GM23338 (cell line): ENCODE measurements at regions not wholly inside any gene's neighbourhood (a gene's known extent, or its start where the extent isn't known, plus 50 kb on each side); places are given as distances from the start of the nearest gene placed in this dataset.

ENCODE experiments used
- ATAC-seq: fragments of 200-7000 bp; cut with Tn5 transposase; 3 replicates; pipeline ENCODE4 v1.9.1; 2020
- DNase-seq: peaks from one replicate; pipeline ENCODE4 v3.0.0-alpha.2; 2015; ENCODE audit warnings: low spot score
- H2AFZ ChIP-seq: fragments of 200-600 bp; sonication (generic); 2 replicates; pipeline ENCODE4 v1.8.0; 2016; ENCODE audit warnings: antibody characterized with exemption, mild to moderate bottlenecking, moderate library complexity
- H3F3A ChIP-seq: fragments of 200-600 bp; sonication (generic); replicated peaks from 2 replicates; pipeline ENCODE4 v1.8.0; 2017; ENCODE audit warnings: antibody characterized with exemption, mixed run types, low read depth
- H3K27ac ChIP-seq: fragments of 200-600 bp; sonication (generic); 2 replicates; pipeline ENCODE4 v1.6.1; 2016; ENCODE audit warnings: low read depth
- H3K27me3 ChIP-seq: fragments of 200-600 bp; sonication (generic); 2 replicates; pipeline ENCODE4 v1.8.0; 2016; ENCODE audit warnings: mild to moderate bottlenecking, mixed run types, moderate library complexity; ENCODE audit not compliant: insufficient read depth
- H3K36me3 ChIP-seq: fragments of 200-600 bp; sonication (generic); 2 replicates; pipeline ENCODE4 v1.8.0; 2016; ENCODE audit warnings: mild to moderate bottlenecking; ENCODE audit not compliant: insufficient read depth
- H3K4me1 ChIP-seq: fragments of 200-600 bp; sonication (generic); 2 replicates; pipeline ENCODE4 v1.8.0; 2016; ENCODE audit warnings: mild to moderate bottlenecking, moderate library complexity; ENCODE audit not compliant: insufficient read depth
- H3K4me2 ChIP-seq: fragments of 200-600 bp; sonication (generic); 2 replicates; pipeline ENCODE4 v1.7.1; 2017; ENCODE audit warnings: mixed run types
- H3K4me3 ChIP-seq: fragments of 200-600 bp; sonication (generic); 2 replicates; pipeline ENCODE4 v1.6.1; 2016; ENCODE audit warnings: mixed run types
- H3K79me2 ChIP-seq: fragments of 200-600 bp; sonication (generic); replicated peaks from 2 replicates; pipeline ENCODE4 v1.8.0; 2017; ENCODE audit warnings: mild to moderate bottlenecking; ENCODE audit not compliant: insufficient read depth
- H3K9me2 ChIP-seq: fragments of 200-600 bp; sonication (generic); 2 replicates; pipeline ENCODE4 v1.8.0; 2017; ENCODE audit not compliant: insufficient read depth
- H4K20me1 ChIP-seq: fragments of 200-600 bp; sonication (generic); replicated peaks from 2 replicates; pipeline ENCODE4 v1.8.0; 2017; ENCODE audit warnings: mild to moderate bottlenecking; ENCODE audit not compliant: insufficient read depth
- H3K27ac Mint-ChIP-seq: 2 replicates; pipeline ENCODE4 v1.8.0; 2020; ENCODE audit warnings: inconsistent platforms, mild to moderate bottlenecking, moderate library complexity, mixed read lengths
- H3K27me3 Mint-ChIP-seq: 3 replicates; pipeline ENCODE4 v1.8.0; 2022; ENCODE audit warnings: low read depth, mild to moderate bottlenecking, moderate library complexity, mixed read lengths, inconsistent platforms; ENCODE audit not compliant: insufficient read depth, poor library complexity
- H3K36me3 Mint-ChIP-seq: 3 replicates; pipeline ENCODE4 v1.8.0; 2021; ENCODE audit warnings: low read depth, mild to moderate bottlenecking, inconsistent platforms, moderate library complexity, mixed read lengths
- H3K4me1 Mint-ChIP-seq: 3 replicates; pipeline ENCODE4 v1.8.0; 2020; ENCODE audit warnings: mild to moderate bottlenecking, inconsistent platforms, mixed read lengths
- H3K4me3 Mint-ChIP-seq: 3 replicates; pipeline ENCODE4 v1.8.0; 2021; ENCODE audit warnings: moderate library complexity, mild to moderate bottlenecking, inconsistent platforms, mixed read lengths
- H3K9me3 Mint-ChIP-seq: 3 replicates; pipeline ENCODE4 v1.8.0; 2020; ENCODE audit warnings: moderate library complexity, mild to moderate bottlenecking, inconsistent platforms, mixed read lengths
- CTCF ChIP-seq, 2 experiments: fragments of 200-600 bp in 1 of 2; sonication (generic) in 1 of 2; conservative IDR thresholded peaks; 2 replicates each; pipeline versions ENCODE4 v1.5.1 to v1.6.1; 2016 to 2017; ENCODE audit warnings: antibody characterized with exemption in 2 of 2, low read depth in 2 of 2, mild to moderate bottlenecking in 2 of 2, moderate library complexity in 1 of 2
- EZH2 ChIP-seq: fragments of 200-600 bp; sonication (generic); IDR thresholded peaks from one replicate; pipeline ENCODE4 v1.8.0; 2017; ENCODE audit warnings: antibody characterized with exemption, mild to moderate bottlenecking, low read depth; ENCODE audit not compliant: unreplicated experiment
- JUNB ChIP-seq: IDR thresholded peaks from one replicate; pipeline ENCODE4 v1.6.1; 2016; ENCODE audit warnings: antibody characterized with exemption; ENCODE audit not compliant: unreplicated experiment
- NANOG ChIP-seq: IDR thresholded peaks from 2 replicates; pipeline ENCODE4 v1.6.1; 2016; ENCODE audit warnings: antibody characterized with exemption, borderline replicate concordance
- POLR2AphosphoS5 ChIP-seq: IDR thresholded peaks from 2 replicates; pipeline ENCODE4 v1.6.1; 2016; ENCODE audit warnings: antibody characterized with exemption, low read depth
- STAT1 ChIP-seq: IDR thresholded peaks from one replicate; pipeline ENCODE4 v1.6.1; 2016; ENCODE audit warnings: antibody characterized with exemption; ENCODE audit not compliant: unreplicated experiment
- ZNF114 ChIP-seq: fragments of 250-450 bp; sonication (Bioruptor Pico); IDR thresholded peaks from 2 replicates; pipeline ENCODE4 v1.5.0; 2020; ENCODE audit warnings: mild to moderate bottlenecking, moderate library complexity
- ZNF331 ChIP-seq: fragments of 250-450 bp; sonication (Bioruptor Pico); IDR thresholded peaks from 2 replicates; pipeline ENCODE4 v1.5.0; 2020; ENCODE audit warnings: low read depth, mild to moderate bottlenecking, moderate library complexity
- TF ChIP-seq, protein P1 (sequence below): IDR thresholded peaks from 2 replicates; pipeline ENCODE4 v1.6.1; 2016; ENCODE audit warnings: antibody characterized with exemption
- TF ChIP-seq, protein P2 (sequence below): IDR thresholded peaks from one replicate; pipeline ENCODE4 v1.6.1; 2018; ENCODE audit warnings: antibody characterized with exemption; ENCODE audit not compliant: unreplicated experiment
- TF ChIP-seq, protein P3 (sequence below): fragments of 250-450 bp; sonication (Bioruptor Pico); IDR thresholded peaks from 2 replicates; pipeline ENCODE4 v1.5.0; 2020; ENCODE audit warnings: mild to moderate bottlenecking, moderate library complexity

DNA sequence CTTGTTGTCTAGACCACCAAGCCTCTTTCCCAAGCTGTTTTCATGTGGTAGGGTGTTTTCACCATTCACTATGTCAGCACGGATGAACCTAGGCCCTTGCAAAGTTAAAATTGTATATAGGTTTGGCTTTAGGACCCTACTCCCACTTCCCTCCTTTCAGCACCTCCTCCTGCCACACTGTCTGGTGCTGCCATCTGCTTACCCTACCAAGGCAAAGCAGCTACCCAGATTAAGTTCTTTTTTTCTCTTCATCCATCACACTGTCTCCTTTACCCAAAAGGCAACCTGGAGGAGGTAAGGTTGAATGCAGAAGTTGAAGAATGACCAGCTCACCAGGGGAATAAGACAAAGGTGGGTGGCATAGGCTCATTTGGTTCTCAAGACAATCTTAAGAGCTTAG, 184.0 kb downstream of the CDC5L start:
- Mint-ChIP-seq H3K36me3 (no peaks in the 10 kb centered on the region), H3K4me3 (no peak overlapping the region), H3K27ac (no peak overlapping the region), H3K9me3 (no peaks in the 10 kb centered on the region), H3K27me3 (no peaks in the 10 kb centered on the region), H3K4me1 (no peaks in the 10 kb centered on the region)
- no peaks in the 10 kb centered on the region for H3K27me3 ChIP-seq
- H2AFZ ChIP-seq: no peak overlapping the region
- no peak for DNase-seq
- H3K4me1 ChIP-seq: no peaks in the 10 kb centered on the region
- no peak overlapping the region for H3K27ac ChIP-seq
- no peaks in the 10 kb centered on the region for H4K20me1 ChIP-seq
- H3K4me3 ChIP-seq: no peak overlapping the region
- H3K9me2 ChIP-seq: peaks cover 13% of the 10 kb centered on the region; the same call in 1 of the 2 replicates
- H3K4me2 ChIP-seq: no peak overlapping the region
- TF ChIP-seq NANOG: no peak
- peak in 1 of 2 experiments; percentile 37; a peak in 2 of 4 replicates for TF ChIP-seq CTCF (conservative IDR thresholded peaks at IDR 0.05; ENCODE audit: low read depth in 2 of 2)
- no peak for ATAC-seq
- H3F3A ChIP-seq: no peaks in the 10 kb centered on the region
- H3K79me2 ChIP-seq: no peaks in the 10 kb centered on the region
- H3K36me3 ChIP-seq: no peaks in the 10 kb centered on the region

DNA sequence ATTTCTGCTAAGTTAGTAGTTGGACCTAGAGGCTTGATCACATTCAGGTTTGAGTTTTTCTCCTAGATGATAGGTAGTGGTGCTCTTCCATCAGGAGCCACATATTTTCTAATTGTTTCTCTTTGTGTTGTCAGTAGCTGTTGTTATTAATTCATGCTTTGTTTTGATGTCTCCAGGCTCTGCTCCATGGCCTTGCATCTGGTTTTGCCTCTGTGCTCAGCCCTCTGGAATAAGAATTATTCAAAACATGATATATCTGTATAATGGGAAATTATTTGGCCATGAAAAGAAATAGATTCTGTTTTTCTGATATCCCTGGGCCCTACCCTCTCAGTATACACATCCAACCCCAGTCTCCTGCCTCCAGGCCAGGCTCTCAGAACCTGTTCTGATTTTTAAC, 184.8 kb downstream of the CDC5L start:
- no peak overlapping the region for H3K27ac Mint-ChIP-seq
- TF ChIP-seq JUNB: no peak
- TF ChIP-seq, protein P1, sequence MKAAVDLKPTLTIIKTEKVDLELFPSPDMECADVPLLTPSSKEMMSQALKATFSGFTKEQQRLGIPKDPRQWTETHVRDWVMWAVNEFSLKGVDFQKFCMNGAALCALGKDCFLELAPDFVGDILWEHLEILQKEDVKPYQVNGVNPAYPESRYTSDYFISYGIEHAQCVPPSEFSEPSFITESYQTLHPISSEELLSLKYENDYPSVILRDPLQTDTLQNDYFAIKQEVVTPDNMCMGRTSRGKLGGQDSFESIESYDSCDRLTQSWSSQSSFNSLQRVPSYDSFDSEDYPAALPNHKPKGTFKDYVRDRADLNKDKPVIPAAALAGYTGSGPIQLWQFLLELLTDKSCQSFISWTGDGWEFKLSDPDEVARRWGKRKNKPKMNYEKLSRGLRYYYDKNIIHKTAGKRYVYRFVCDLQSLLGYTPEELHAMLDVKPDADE: no peak
- TF ChIP-seq, protein P2, sequence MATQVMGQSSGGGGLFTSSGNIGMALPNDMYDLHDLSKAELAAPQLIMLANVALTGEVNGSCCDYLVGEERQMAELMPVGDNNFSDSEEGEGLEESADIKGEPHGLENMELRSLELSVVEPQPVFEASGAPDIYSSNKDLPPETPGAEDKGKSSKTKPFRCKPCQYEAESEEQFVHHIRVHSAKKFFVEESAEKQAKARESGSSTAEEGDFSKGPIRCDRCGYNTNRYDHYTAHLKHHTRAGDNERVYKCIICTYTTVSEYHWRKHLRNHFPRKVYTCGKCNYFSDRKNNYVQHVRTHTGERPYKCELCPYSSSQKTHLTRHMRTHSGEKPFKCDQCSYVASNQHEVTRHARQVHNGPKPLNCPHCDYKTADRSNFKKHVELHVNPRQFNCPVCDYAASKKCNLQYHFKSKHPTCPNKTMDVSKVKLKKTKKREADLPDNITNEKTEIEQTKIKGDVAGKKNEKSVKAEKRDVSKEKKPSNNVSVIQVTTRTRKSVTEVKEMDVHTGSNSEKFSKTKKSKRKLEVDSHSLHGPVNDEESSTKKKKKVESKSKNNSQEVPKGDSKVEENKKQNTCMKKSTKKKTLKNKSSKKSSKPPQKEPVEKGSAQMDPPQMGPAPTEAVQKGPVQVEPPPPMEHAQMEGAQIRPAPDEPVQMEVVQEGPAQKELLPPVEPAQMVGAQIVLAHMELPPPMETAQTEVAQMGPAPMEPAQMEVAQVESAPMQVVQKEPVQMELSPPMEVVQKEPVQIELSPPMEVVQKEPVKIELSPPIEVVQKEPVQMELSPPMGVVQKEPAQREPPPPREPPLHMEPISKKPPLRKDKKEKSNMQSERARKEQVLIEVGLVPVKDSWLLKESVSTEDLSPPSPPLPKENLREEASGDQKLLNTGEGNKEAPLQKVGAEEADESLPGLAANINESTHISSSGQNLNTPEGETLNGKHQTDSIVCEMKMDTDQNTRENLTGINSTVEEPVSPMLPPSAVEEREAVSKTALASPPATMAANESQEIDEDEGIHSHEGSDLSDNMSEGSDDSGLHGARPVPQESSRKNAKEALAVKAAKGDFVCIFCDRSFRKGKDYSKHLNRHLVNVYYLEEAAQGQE: no peak
- no peak for TF ChIP-seq EZH2
- TF ChIP-seq STAT1: no peak
- no peak for TF ChIP-seq ZNF114
- TF ChIP-seq POLR2AphosphoS5: no peak
- TF ChIP-seq, protein P3, sequence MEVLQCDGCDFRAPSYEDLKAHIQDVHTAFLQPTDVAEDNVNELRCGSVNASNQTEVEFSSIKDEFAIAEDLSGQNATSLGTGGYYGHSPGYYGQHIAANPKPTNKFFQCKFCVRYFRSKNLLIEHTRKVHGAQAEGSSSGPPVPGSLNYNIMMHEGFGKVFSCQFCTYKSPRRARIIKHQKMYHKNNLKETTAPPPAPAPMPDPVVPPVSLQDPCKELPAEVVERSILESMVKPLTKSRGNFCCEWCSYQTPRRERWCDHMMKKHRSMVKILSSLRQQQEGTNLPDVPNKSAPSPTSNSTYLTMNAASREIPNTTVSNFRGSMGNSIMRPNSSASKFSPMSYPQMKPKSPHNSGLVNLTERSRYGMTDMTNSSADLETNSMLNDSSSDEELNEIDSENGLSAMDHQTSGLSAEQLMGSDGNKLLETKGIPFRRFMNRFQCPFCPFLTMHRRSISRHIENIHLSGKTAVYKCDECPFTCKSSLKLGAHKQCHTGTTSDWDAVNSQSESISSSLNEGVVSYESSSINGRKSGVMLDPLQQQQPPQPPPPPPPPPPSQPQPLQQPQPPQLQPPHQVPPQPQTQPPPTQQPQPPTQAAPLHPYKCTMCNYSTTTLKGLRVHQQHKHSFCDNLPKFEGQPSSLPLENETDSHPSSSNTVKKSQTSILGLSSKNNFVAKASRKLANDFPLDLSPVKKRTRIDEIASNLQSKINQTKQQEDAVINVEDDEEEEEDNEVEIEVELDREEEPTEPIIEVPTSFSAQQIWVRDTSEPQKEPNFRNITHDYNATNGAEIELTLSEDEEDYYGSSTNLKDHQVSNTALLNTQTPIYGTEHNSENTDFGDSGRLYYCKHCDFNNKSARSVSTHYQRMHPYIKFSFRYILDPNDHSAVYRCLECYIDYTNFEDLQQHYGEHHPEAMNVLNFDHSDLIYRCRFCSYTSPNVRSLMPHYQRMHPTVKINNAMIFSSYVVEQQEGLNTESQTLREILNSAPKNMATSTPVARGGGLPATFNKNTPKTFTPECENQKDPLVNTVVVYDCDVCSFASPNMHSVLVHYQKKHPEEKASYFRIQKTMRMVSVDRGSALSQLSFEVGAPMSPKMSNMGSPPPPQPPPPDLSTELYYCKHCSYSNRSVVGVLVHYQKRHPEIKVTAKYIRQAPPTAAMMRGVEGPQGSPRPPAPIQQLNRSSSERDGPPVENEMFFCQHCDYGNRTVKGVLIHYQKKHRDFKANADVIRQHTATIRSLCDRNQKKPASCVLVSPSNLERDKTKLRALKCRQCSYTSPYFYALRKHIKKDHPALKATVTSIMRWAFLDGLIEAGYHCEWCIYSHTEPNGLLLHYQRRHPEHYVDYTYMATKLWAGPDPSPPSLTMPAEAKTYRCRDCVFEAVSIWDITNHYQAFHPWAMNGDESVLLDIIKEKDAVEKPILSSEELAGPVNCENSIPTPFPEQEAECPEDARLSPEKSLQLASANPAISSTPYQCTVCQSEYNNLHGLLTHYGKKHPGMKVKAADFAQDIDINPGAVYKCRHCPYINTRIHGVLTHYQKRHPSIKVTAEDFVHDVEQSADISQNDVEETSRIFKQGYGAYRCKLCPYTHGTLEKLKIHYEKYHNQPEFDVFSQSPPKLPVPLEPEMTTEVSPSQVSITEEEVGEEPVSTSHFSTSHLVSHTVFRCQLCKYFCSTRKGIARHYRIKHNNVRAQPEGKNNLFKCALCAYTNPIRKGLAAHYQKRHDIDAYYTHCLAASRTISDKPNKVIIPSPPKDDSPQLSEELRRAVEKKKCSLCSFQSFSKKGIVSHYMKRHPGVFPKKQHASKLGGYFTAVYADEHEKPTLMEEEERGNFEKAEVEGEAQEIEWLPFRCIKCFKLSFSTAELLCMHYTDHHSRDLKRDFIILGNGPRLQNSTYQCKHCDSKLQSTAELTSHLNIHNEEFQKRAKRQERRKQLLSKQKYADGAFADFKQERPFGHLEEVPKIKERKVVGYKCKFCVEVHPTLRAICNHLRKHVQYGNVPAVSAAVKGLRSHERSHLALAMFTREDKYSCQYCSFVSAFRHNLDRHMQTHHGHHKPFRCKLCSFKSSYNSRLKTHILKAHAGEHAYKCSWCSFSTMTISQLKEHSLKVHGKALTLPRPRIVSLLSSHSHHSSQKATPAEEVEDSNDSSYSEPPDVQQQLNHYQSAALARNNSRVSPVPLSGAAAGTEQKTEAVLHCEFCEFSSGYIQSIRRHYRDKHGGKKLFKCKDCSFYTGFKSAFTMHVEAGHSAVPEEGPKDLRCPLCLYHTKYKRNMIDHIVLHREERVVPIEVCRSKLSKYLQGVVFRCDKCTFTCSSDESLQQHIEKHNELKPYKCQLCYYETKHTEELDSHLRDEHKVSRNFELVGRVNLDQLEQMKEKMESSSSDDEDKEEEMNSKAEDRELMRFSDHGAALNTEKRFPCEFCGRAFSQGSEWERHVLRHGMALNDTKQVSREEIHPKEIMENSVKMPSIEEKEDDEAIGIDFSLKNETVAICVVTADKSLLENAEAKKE: no peak
- no peak for TF ChIP-seq ZNF331 (CRISPR knock-in tag)

More for the DNA sequence above, 184.8 kb downstream of the CDC5L start:
- H3K36me3 ChIP-seq: no peaks in the 10 kb centered on the region
- no peak overlapping the region for H3K27ac ChIP-seq
- no peaks in the 10 kb centered on the region for H3K79me2 ChIP-seq
- H3K4me2 ChIP-seq: no peak overlapping the region
- H2AFZ ChIP-seq: no peak overlapping the region
- peaks cover 13% of the 10 kb centered on the region; the same call in 1 of the 2 replicates for H3K9me2 ChIP-seq
- Mint-ChIP-seq H3K9me3 (no peaks in the 10 kb centered on the region), H3K4me1 (no peaks in the 10 kb centered on the region), H3K36me3 (no peaks in the 10 kb centered on the region), H3K4me3 (no peak overlapping the region), H3K27me3 (no peaks in the 10 kb centered on the region)
- DNase-seq: no peak
- no peak for ATAC-seq
- H3F3A ChIP-seq: no peaks in the 10 kb centered on the region
- H3K27me3 ChIP-seq: no peaks in the 10 kb centered on the region
- no peaks in the 10 kb centered on the region for H4K20me1 ChIP-seq
- no peaks in the 10 kb centered on the region for H3K4me1 ChIP-seq
- H3K4me3 ChIP-seq: no peak overlapping the region
